ENCODE measurements at regions not wholly inside any gene's neighbourhood (a gene's known extent, or its start where the extent isn't known, plus 50 kb on each side); places are given as distances from the start of the nearest gene placed in this dataset.
"Not testable (repeated sequence)": the region's sequence is repeated elsewhere in the genome, so short reads cannot be mapped to it uniquely, and the experiment has no call there.

- H4K20me1 ChIP-seq (replicated peaks; ENCODE audit: control insufficient read depth, extremely low read depth, insufficient read depth, low read length); FAIRE-seq; H3K27ac ChIP-seq (ENCODE audit: insufficient read depth, low read depth, low read length); CTCF ChIA-PET; DNase-seq (ENCODE audit: low read depth, low spot score); H3K9me3 ChIP-seq (replicated peaks; ENCODE audit: control insufficient read depth, insufficient read depth, low read length); H3K4me3 ChIP-seq (replicated peaks in 1 of 3; ENCODE audit: insufficient read depth in 1 of 3, low read depth in 1 of 3, low read length in 3 of 3); POLR2A ChIA-PET; H3K4me1 ChIP-seq (ENCODE audit: control insufficient read depth, extremely low read depth, insufficient read depth, low read length); H3K4me2 ChIP-seq (ENCODE audit: insufficient read depth, low read length); H3K27me3 ChIP-seq (ENCODE audit: control insufficient read depth in 2 of 2, insufficient read depth in 2 of 2, low read length in 2 of 2); H3K79me2 ChIP-seq (ENCODE audit: control insufficient read depth, insufficient read depth, low read length); H3K36me3 ChIP-seq (ENCODE audit: control insufficient read depth in 2 of 2, extremely low read depth in 1 of 2, insufficient read depth in 2 of 2, low read length in 2 of 2); H3K9ac ChIP-seq (replicated peaks; ENCODE audit: extremely low read depth, insufficient read depth, low read length); H3K9me1 ChIP-seq (replicated peaks; ENCODE audit: control insufficient read depth, extremely low read depth, insufficient read depth, low read length); intact Hi-C loops (cut with micrococcal nuclease); dilution Hi-C loops (cut with MboI; ENCODE audit: extremely low pct_ligation_motif_present, low sequenced_read_pairs); BruUV-seq (replicated peaks); H2AFZ ChIP-seq (ENCODE audit: low read depth, low read length): not testable (repeated sequence)
These were observed 385.3 kb downstream of the RPIA start for GRCh38 chr2:89076771-89077170.

GRCh38 chr2:89092911-89093310, 401.4 kb downstream of the RPIA start:
- H3K36me3 ChIP-seq (ENCODE audit: control insufficient read depth in 2 of 2, extremely low read depth in 1 of 2, insufficient read depth in 2 of 2, low read length in 2 of 2); H3K4me2 ChIP-seq (ENCODE audit: insufficient read depth, low read length); DNase-seq (ENCODE audit: low read depth, low spot score); H3K79me2 ChIP-seq (ENCODE audit: control insufficient read depth, insufficient read depth, low read length); H4K20me1 ChIP-seq (replicated peaks; ENCODE audit: control insufficient read depth, extremely low read depth, insufficient read depth, low read length); H2AFZ ChIP-seq (ENCODE audit: low read depth, low read length); H3K27me3 ChIP-seq (ENCODE audit: control insufficient read depth in 2 of 2, insufficient read depth in 2 of 2, low read length in 2 of 2); intact Hi-C loops (cut with micrococcal nuclease); H3K9ac ChIP-seq (replicated peaks; ENCODE audit: extremely low read depth, insufficient read depth, low read length); H3K4me1 ChIP-seq (ENCODE audit: control insufficient read depth, extremely low read depth, insufficient read depth, low read length); CTCF ChIA-PET; H3K9me1 ChIP-seq (replicated peaks; ENCODE audit: control insufficient read depth, extremely low read depth, insufficient read depth, low read length); H3K4me3 ChIP-seq (replicated peaks in 1 of 3; ENCODE audit: insufficient read depth in 1 of 3, low read depth in 1 of 3, low read length in 3 of 3); dilution Hi-C loops (cut with MboI; ENCODE audit: extremely low pct_ligation_motif_present, low sequenced_read_pairs); BruUV-seq (replicated peaks); H3K27ac ChIP-seq (ENCODE audit: insufficient read depth, low read depth, low read length); POLR2A ChIA-PET; FAIRE-seq; H3K9me3 ChIP-seq (replicated peaks; ENCODE audit: control insufficient read depth, insufficient read depth, low read length): not testable (repeated sequence)

- CTCF ChIA-PET, result not testable (repeated sequence)
These were observed 403.6 kb downstream of the RPIA start for GRCh38 chr2:89095060-89095459.

GRCh38 chr2:89102587-89102986, 411.1 kb downstream of the RPIA start:
- BruUV-seq (replicated peaks); DNase-seq (ENCODE audit: low read depth, low spot score); H3K9ac ChIP-seq (replicated peaks; ENCODE audit: extremely low read depth, insufficient read depth, low read length); FAIRE-seq; H3K9me1 ChIP-seq (replicated peaks; ENCODE audit: control insufficient read depth, extremely low read depth, insufficient read depth, low read length); intact Hi-C loops (cut with micrococcal nuclease); H2AFZ ChIP-seq (ENCODE audit: low read depth, low read length); H3K4me1 ChIP-seq (ENCODE audit: control insufficient read depth, extremely low read depth, insufficient read depth, low read length); H3K79me2 ChIP-seq (ENCODE audit: control insufficient read depth, insufficient read depth, low read length); H3K36me3 ChIP-seq (ENCODE audit: control insufficient read depth in 2 of 2, extremely low read depth in 1 of 2, insufficient read depth in 2 of 2, low read length in 2 of 2); H3K27me3 ChIP-seq (ENCODE audit: control insufficient read depth in 2 of 2, insufficient read depth in 2 of 2, low read length in 2 of 2); H3K9me3 ChIP-seq (replicated peaks; ENCODE audit: control insufficient read depth, insufficient read depth, low read length); H3K27ac ChIP-seq (ENCODE audit: insufficient read depth, low read depth, low read length); H3K4me2 ChIP-seq (ENCODE audit: insufficient read depth, low read length); H3K4me3 ChIP-seq (replicated peaks in 1 of 3; ENCODE audit: insufficient read depth in 1 of 3, low read depth in 1 of 3, low read length in 3 of 3); H4K20me1 ChIP-seq (replicated peaks; ENCODE audit: control insufficient read depth, extremely low read depth, insufficient read depth, low read length); dilution Hi-C loops (cut with MboI; ENCODE audit: extremely low pct_ligation_motif_present, low sequenced_read_pairs); CTCF ChIA-PET; POLR2A ChIA-PET: not testable (repeated sequence)

More at GRCh38 chr2:89095060-89095459, 403.6 kb downstream of the RPIA start:
- H3K9me3 ChIP-seq (replicated peaks; ENCODE audit: control insufficient read depth, insufficient read depth, low read length); H3K9ac ChIP-seq (replicated peaks; ENCODE audit: extremely low read depth, insufficient read depth, low read length); FAIRE-seq; H3K4me3 ChIP-seq (replicated peaks in 1 of 3; ENCODE audit: insufficient read depth in 1 of 3, low read depth in 1 of 3, low read length in 3 of 3); H3K27me3 ChIP-seq (ENCODE audit: control insufficient read depth in 2 of 2, insufficient read depth in 2 of 2, low read length in 2 of 2); POLR2A ChIA-PET; H3K9me1 ChIP-seq (replicated peaks; ENCODE audit: control insufficient read depth, extremely low read depth, insufficient read depth, low read length); H3K4me1 ChIP-seq (ENCODE audit: control insufficient read depth, extremely low read depth, insufficient read depth, low read length); DNase-seq (ENCODE audit: low read depth, low spot score); intact Hi-C loops (cut with micrococcal nuclease); H3K4me2 ChIP-seq (ENCODE audit: insufficient read depth, low read length); H2AFZ ChIP-seq (ENCODE audit: low read depth, low read length); H3K36me3 ChIP-seq (ENCODE audit: control insufficient read depth in 2 of 2, extremely low read depth in 1 of 2, insufficient read depth in 2 of 2, low read length in 2 of 2); H3K79me2 ChIP-seq (ENCODE audit: control insufficient read depth, insufficient read depth, low read length); H4K20me1 ChIP-seq (replicated peaks; ENCODE audit: control insufficient read depth, extremely low read depth, insufficient read depth, low read length); BruUV-seq (replicated peaks); dilution Hi-C loops (cut with MboI; ENCODE audit: extremely low pct_ligation_motif_present, low sequenced_read_pairs); H3K27ac ChIP-seq (ENCODE audit: insufficient read depth, low read depth, low read length): not testable (repeated sequence)
